ENCODE measurements at regions not wholly inside any gene's neighbourhood (a gene's known extent, or its start where the extent isn't known, plus 50 kb on each side); places are given as distances from the start of the nearest gene placed in this dataset.

GRCh38 chr4:30396772-30397475 is 323.2 kb upstream of the PCDH7 start:
- TF ChIP-seq EZH2phosphoT487 (IDR thresholded peaks at IDR 0.05; ENCODE audit: insufficient read depth, low read depth) (no peak), EZH2 (IDR thresholded peaks at IDR 0.05; ENCODE audit: insufficient read depth, poor library complexity, severe bottlenecking) (no peak)
